ENCODE measurements at regions not wholly inside any gene's neighbourhood (a gene's known extent, or its start where the extent isn't known, plus 50 kb on each side); places are given as distances from the start of the nearest gene placed in this dataset.

- CTCF ChIA-PET, result no interaction called here
- POLR2A ChIA-PET, result no interaction called here
- TF ChIP-seq CTCF (IDR thresholded peaks at IDR 0.05; ENCODE audit: control extremely low read depth, extremely low read depth, low read depth, missing control alignments), result no peak
- DNase-seq (ENCODE audit: extremely low spot score), result no peak
These were observed 301.9 kb downstream of the DHX15 start for GRCh38 chr4:24282446-24282845.

GRCh38 chr4:24279911-24280375 lies 304.4 kb downstream of the DHX15 start:
- TF ChIP-seq CTCF (IDR thresholded peaks at IDR 0.05; ENCODE audit: control extremely low read depth, extremely low read depth, low read depth, missing control alignments), result no peak
- POLR2A ChIA-PET, result no interaction called here
- DNase-seq (ENCODE audit: extremely low spot score), result no peak
- CTCF ChIA-PET, result no interaction called here

GRCh38 chr4:24279469-24279868 lies 304.9 kb downstream of the DHX15 start:
- ChIA-PET CTCF (no interaction called here), POLR2A (no interaction called here)
- TF ChIP-seq CTCF (IDR thresholded peaks at IDR 0.05; ENCODE audit: control extremely low read depth, extremely low read depth, low read depth, missing control alignments), result no peak
- DNase-seq (ENCODE audit: extremely low spot score), result no peak

GRCh38 chr4:24278693-24279092 lies 305.7 kb downstream of the DHX15 start:
- DNase-seq (ENCODE audit: extremely low spot score), result no peak
- CTCF ChIA-PET, result no interaction called here
- POLR2A ChIA-PET, result no interaction called here
- no peak for TF ChIP-seq CTCF (IDR thresholded peaks at IDR 0.05; ENCODE audit: control extremely low read depth, extremely low read depth, low read depth, missing control alignments)

GRCh38 chr4:24274381-24274941 lies 309.9 kb downstream of the DHX15 start:
- CTCF ChIA-PET, result no interaction called here
- no peak for TF ChIP-seq CTCF (IDR thresholded peaks at IDR 0.05; ENCODE audit: control extremely low read depth, extremely low read depth, low read depth, missing control alignments)
- DNase-seq (ENCODE audit: extremely low spot score), result no peak
- POLR2A ChIA-PET, result no interaction called here

GRCh38 chr4:24273136-24273535 lies 311.2 kb downstream of the DHX15 start:
- ChIA-PET POLR2A (no interaction called here), CTCF (no interaction called here)
- DNase-seq (ENCODE audit: extremely low spot score), result no peak
- TF ChIP-seq CTCF (IDR thresholded peaks at IDR 0.05; ENCODE audit: control extremely low read depth, extremely low read depth, low read depth, missing control alignments), result no peak
